Keratinocyte (primary cell): ENCODE measurements at regions not wholly inside any gene's neighbourhood (a gene's known extent, or its start where the extent isn't known, plus 50 kb on each side); places are given as distances from the start of the nearest gene placed in this dataset.

ENCODE experiments used
- EZH2 ChIP-seq: IDR thresholded peaks from one replicate; pipeline ENCODE4 v1.6.1; 2012; ENCODE audit warnings: inconsistent platforms, mild to moderate bottlenecking, low read length, moderate library complexity
- TF ChIP-seq, protein P1 (sequence below), 3 experiments: IDR thresholded peaks in 1 of 3; conservative IDR thresholded peaks in 1 of 3; optimal IDR thresholded peaks in 1 of 3; 2 replicates in 2 of 3; 3 replicates in 1 of 3; pipeline versions ENCODE3 to v1.5.1; 2011; ENCODE audit warnings: low read length in 3 of 3, mild to moderate bottlenecking in 3 of 3, moderate library complexity in 2 of 3, control low read depth in 1 of 3, inconsistent platforms in 1 of 3; ENCODE audit not compliant: insufficient read depth in 2 of 3; ENCODE audit errors: extremely low read depth in 1 of 3

- TF ChIP-seq EZH2: no peak
- TF ChIP-seq, protein P1, sequence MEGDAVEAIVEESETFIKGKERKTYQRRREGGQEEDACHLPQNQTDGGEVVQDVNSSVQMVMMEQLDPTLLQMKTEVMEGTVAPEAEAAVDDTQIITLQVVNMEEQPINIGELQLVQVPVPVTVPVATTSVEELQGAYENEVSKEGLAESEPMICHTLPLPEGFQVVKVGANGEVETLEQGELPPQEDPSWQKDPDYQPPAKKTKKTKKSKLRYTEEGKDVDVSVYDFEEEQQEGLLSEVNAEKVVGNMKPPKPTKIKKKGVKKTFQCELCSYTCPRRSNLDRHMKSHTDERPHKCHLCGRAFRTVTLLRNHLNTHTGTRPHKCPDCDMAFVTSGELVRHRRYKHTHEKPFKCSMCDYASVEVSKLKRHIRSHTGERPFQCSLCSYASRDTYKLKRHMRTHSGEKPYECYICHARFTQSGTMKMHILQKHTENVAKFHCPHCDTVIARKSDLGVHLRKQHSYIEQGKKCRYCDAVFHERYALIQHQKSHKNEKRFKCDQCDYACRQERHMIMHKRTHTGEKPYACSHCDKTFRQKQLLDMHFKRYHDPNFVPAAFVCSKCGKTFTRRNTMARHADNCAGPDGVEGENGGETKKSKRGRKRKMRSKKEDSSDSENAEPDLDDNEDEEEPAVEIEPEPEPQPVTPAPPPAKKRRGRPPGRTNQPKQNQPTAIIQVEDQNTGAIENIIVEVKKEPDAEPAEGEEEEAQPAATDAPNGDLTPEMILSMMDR (optimal IDR thresholded peaks at IDR 0.05 in 1 of 3, IDR thresholded peaks at IDR 0.05 in 1 of 3, conservative IDR thresholded peaks at IDR 0.05 in 1 of 3; ENCODE audit: extremely low read depth in 1 of 3, insufficient read depth in 2 of 3, low read length in 3 of 3): no peak
These were observed 376.6 kb downstream of the DSEL start for GRCh38 chr18:67139899-67140298.
